ENCODE measurements at regions not wholly inside any gene's neighbourhood (a gene's known extent, or its start where the extent isn't known, plus 50 kb on each side); places are given as distances from the start of the nearest gene placed in this dataset.

- no peak overlapping the region for H3K27ac Mint-ChIP-seq
- no peak for ATAC-seq
- intact Hi-C loops (cut with micrococcal nuclease), result no loop called here
- CTCF ChIA-PET, result no interaction called here
- peaks cover 0 to 14% (median 2%) of the 10 kb centered on the region in 11 donors for H3K9me3 Mint-ChIP-seq
- Histone ChIP-seq H3K36me3 (ENCODE audit: control insufficient read depth in 2 of 3, insufficient read depth in 3 of 3, low read length in 3 of 3) (no peaks in the 10 kb centered on the region), H3K27ac (ENCODE audit: low read depth, low read length) (no peak overlapping the region), H3K4me1 (ENCODE audit: control insufficient read depth in 2 of 2, insufficient read depth in 2 of 2, low read length in 2 of 2) (no peaks in the 10 kb centered on the region), H3K27me3 (ENCODE audit: control insufficient read depth in 2 of 2, insufficient read depth in 2 of 2, low read length in 2 of 2) (no peaks in the 10 kb centered on the region), H3K4me3 (ENCODE audit: low read length) (no peak overlapping the region), H3K9me3 (ENCODE audit: control insufficient read depth in 2 of 3, low read length in 3 of 3) (no peaks in the 10 kb centered on the region)
- no peak for DNase-seq
- POLR2A ChIA-PET, result no interaction called here
- H3K4me1 Mint-ChIP-seq, result no peaks in the 10 kb centered on the region
- H3K4me3 Mint-ChIP-seq, result no peak overlapping the region
- no peaks in the 10 kb centered on the region for H3K27me3 Mint-ChIP-seq
- H3K36me3 Mint-ChIP-seq, result no peaks in the 10 kb centered on the region
Measured at GRCh38 chr12:43058616-43059015, 469.1 kb upstream of the PRICKLE1 start.

- ATAC-seq (no peak), DNase-seq (no peak)
- no peaks in the 10 kb centered on the region for H3K4me1 Mint-ChIP-seq
- H3K36me3 ChIP-seq (ENCODE audit: control insufficient read depth in 2 of 3, insufficient read depth in 3 of 3, low read length in 3 of 3), result no peaks in the 10 kb centered on the region
- no peaks in the 10 kb centered on the region for H3K36me3 Mint-ChIP-seq
- no peaks in the 10 kb centered on the region for H3K27me3 ChIP-seq (ENCODE audit: control insufficient read depth in 2 of 2, insufficient read depth in 2 of 2, low read length in 2 of 2)
- H3K9me3 ChIP-seq (ENCODE audit: control insufficient read depth in 2 of 3, low read length in 3 of 3), result no peaks in the 10 kb centered on the region
- H3K27ac Mint-ChIP-seq, result no peak overlapping the region
- peaks cover 0 to 10% (median 2%) of the 10 kb centered on the region in 11 donors for H3K9me3 Mint-ChIP-seq
- no peak overlapping the region for H3K4me3 Mint-ChIP-seq
- no peak overlapping the region for H3K4me3 ChIP-seq (ENCODE audit: low read length)
- no peaks in the 10 kb centered on the region for H3K4me1 ChIP-seq (ENCODE audit: control insufficient read depth in 2 of 2, insufficient read depth in 2 of 2, low read length in 2 of 2)
- H3K27me3 Mint-ChIP-seq, result no peaks in the 10 kb centered on the region
- CTCF ChIA-PET, result no interaction called here
- POLR2A ChIA-PET, result no interaction called here
- H3K27ac ChIP-seq (ENCODE audit: low read depth, low read length), result no peak overlapping the region
- intact Hi-C loops (cut with micrococcal nuclease), result no loop called here
Measured at GRCh38 chr12:43057566-43057965, 468.0 kb upstream of the PRICKLE1 start.

- POLR2A ChIA-PET, result no interaction called here
- CTCF ChIA-PET, result no interaction called here
- H3K27ac Mint-ChIP-seq, result no peak overlapping the region
- no peak overlapping the region for H3K4me3 Mint-ChIP-seq
- Histone ChIP-seq H3K27me3 (ENCODE audit: control insufficient read depth in 2 of 2, insufficient read depth in 2 of 2, low read length in 2 of 2) (no peaks in the 10 kb centered on the region), H3K9me3 (ENCODE audit: control insufficient read depth in 2 of 3, low read length in 3 of 3) (no peaks in the 10 kb centered on the region), H3K36me3 (ENCODE audit: control insufficient read depth in 2 of 3, insufficient read depth in 3 of 3, low read length in 3 of 3) (no peaks in the 10 kb centered on the region), H3K4me3 (ENCODE audit: low read length) (no peak overlapping the region), H3K4me1 (ENCODE audit: control insufficient read depth in 2 of 2, insufficient read depth in 2 of 2, low read length in 2 of 2) (no peaks in the 10 kb centered on the region), H3K27ac (ENCODE audit: low read depth, low read length) (no peak overlapping the region)
- intact Hi-C loops (cut with micrococcal nuclease), result no loop called here
- no peaks in the 10 kb centered on the region for H3K36me3 Mint-ChIP-seq
- DNase-seq (no peak), ATAC-seq (no peak)
- H3K4me1 Mint-ChIP-seq, result no peaks in the 10 kb centered on the region
- H3K27me3 Mint-ChIP-seq, result no peaks in the 10 kb centered on the region
- H3K9me3 Mint-ChIP-seq, result peaks cover 0 to 7% (median 0%) of the 10 kb centered on the region in 11 donors
Measured at GRCh38 chr12:43054085-43054484, 464.5 kb upstream of the PRICKLE1 start.

GRCh38 chr12:43052441-43052840 is 462.9 kb upstream of the PRICKLE1 start:
- Histone ChIP-seq H3K36me3 (ENCODE audit: control insufficient read depth in 2 of 3, insufficient read depth in 3 of 3, low read length in 3 of 3) (no peaks in the 10 kb centered on the region), H3K27me3 (ENCODE audit: control insufficient read depth in 2 of 2, insufficient read depth in 2 of 2, low read length in 2 of 2) (no peaks in the 10 kb centered on the region), H3K9me3 (ENCODE audit: control insufficient read depth in 2 of 3, low read length in 3 of 3) (no peaks in the 10 kb centered on the region), H3K4me1 (ENCODE audit: control insufficient read depth in 2 of 2, insufficient read depth in 2 of 2, low read length in 2 of 2) (no peaks in the 10 kb centered on the region), H3K27ac (ENCODE audit: low read depth, low read length) (no peak overlapping the region), H3K4me3 (ENCODE audit: low read length) (no peak overlapping the region)
- no peaks in the 10 kb centered on the region for H3K4me1 Mint-ChIP-seq
- H3K27ac Mint-ChIP-seq, result no peak overlapping the region
- H3K9me3 Mint-ChIP-seq, result peaks cover 0 to 5% (median 1%) of the 10 kb centered on the region in 11 donors
- ATAC-seq (no peak), DNase-seq (no peak)
- no peaks in the 10 kb centered on the region for H3K27me3 Mint-ChIP-seq
- ChIA-PET POLR2A (no interaction called here), CTCF (no interaction called here)
- intact Hi-C loops (cut with micrococcal nuclease), result no loop called here
- no peak overlapping the region for H3K4me3 Mint-ChIP-seq
- H3K36me3 Mint-ChIP-seq, result no peaks in the 10 kb centered on the region

GRCh38 chr12:43044241-43044640 is 454.7 kb upstream of the PRICKLE1 start:
- H3K4me3 Mint-ChIP-seq, result no peak overlapping the region
- intact Hi-C loops (cut with micrococcal nuclease), result no loop called here
- H3K36me3 ChIP-seq (ENCODE audit: control insufficient read depth in 2 of 3, insufficient read depth in 3 of 3, low read length in 3 of 3), result no peaks in the 10 kb centered on the region
- H3K9me3 ChIP-seq (ENCODE audit: control insufficient read depth in 2 of 3, low read length in 3 of 3), result no peaks in the 10 kb centered on the region
- H3K27me3 Mint-ChIP-seq, result no peaks in the 10 kb centered on the region
- DNase-seq (no peak), ATAC-seq (no peak)
- no peak overlapping the region for H3K27ac Mint-ChIP-seq
- no peak overlapping the region for H3K4me3 ChIP-seq (ENCODE audit: low read length)
- H3K27ac ChIP-seq (ENCODE audit: low read depth, low read length), result no peak overlapping the region
- H3K4me1 Mint-ChIP-seq, result no peaks in the 10 kb centered on the region
- H3K4me1 ChIP-seq (ENCODE audit: control insufficient read depth in 2 of 2, insufficient read depth in 2 of 2, low read length in 2 of 2), result no peaks in the 10 kb centered on the region
- H3K27me3 ChIP-seq (ENCODE audit: control insufficient read depth in 2 of 2, insufficient read depth in 2 of 2, low read length in 2 of 2), result no peaks in the 10 kb centered on the region
- peaks cover 0 to 8% (median 1%) of the 10 kb centered on the region in 11 donors for H3K9me3 Mint-ChIP-seq
- CTCF ChIA-PET, result no interaction called here
- POLR2A ChIA-PET, result no interaction called here
- H3K36me3 Mint-ChIP-seq, result no peaks in the 10 kb centered on the region

- intact Hi-C loops (cut with micrococcal nuclease), result no loop called here
- Mint-ChIP-seq H3K36me3 (no peaks in the 10 kb centered on the region), H3K4me1 (no peaks in the 10 kb centered on the region), H3K27me3 (no peaks in the 10 kb centered on the region), H3K9me3 (peaks cover 0 to 17% (median 4%) of the 10 kb centered on the region in 11 donors), H3K27ac (no peak overlapping the region), H3K4me3 (no peak overlapping the region)
- DNase-seq, result no peak
- H3K27ac ChIP-seq (ENCODE audit: low read depth, low read length), result no peak overlapping the region
- no peaks in the 10 kb centered on the region for H3K4me1 ChIP-seq (ENCODE audit: control insufficient read depth in 2 of 2, insufficient read depth in 2 of 2, low read length in 2 of 2)
- ChIA-PET CTCF (no interaction called here), POLR2A (no interaction called here)
- no peak for ATAC-seq
- no peaks in the 10 kb centered on the region for H3K9me3 ChIP-seq (ENCODE audit: control insufficient read depth in 2 of 3, low read length in 3 of 3)
- H3K27me3 ChIP-seq (ENCODE audit: control insufficient read depth in 2 of 2, insufficient read depth in 2 of 2, low read length in 2 of 2), result no peaks in the 10 kb centered on the region
- no peak overlapping the region for H3K4me3 ChIP-seq (ENCODE audit: low read length)
- no peaks in the 10 kb centered on the region for H3K36me3 ChIP-seq (ENCODE audit: control insufficient read depth in 2 of 3, insufficient read depth in 3 of 3, low read length in 3 of 3)
Measured at GRCh38 chr12:43038991-43039390, 449.4 kb upstream of the PRICKLE1 start.

GRCh38 chr12:43029971-43030370 is 440.4 kb upstream of the PRICKLE1 start:
- DNase-seq (no peak), ATAC-seq (no peak)
- Mint-ChIP-seq H3K4me1 (no peaks in the 10 kb centered on the region), H3K27me3 (no peaks in the 10 kb centered on the region), H3K9me3 (peaks cover 1 to 35% (median 7%) of the 10 kb centered on the region in 11 donors), H3K4me3 (no peak overlapping the region), H3K36me3 (no peaks in the 10 kb centered on the region), H3K27ac (no peak overlapping the region)
- H3K36me3 ChIP-seq (ENCODE audit: control insufficient read depth in 2 of 3, insufficient read depth in 3 of 3, low read length in 3 of 3), result no peaks in the 10 kb centered on the region
- H3K9me3 ChIP-seq (ENCODE audit: control insufficient read depth in 2 of 3, low read length in 3 of 3), result no peaks in the 10 kb centered on the region
- ChIA-PET CTCF (no interaction called here), POLR2A (no interaction called here)
- intact Hi-C loops (cut with micrococcal nuclease), result no loop called here
- no peak overlapping the region for H3K27ac ChIP-seq (ENCODE audit: low read depth, low read length)
- H3K27me3 ChIP-seq (ENCODE audit: control insufficient read depth in 2 of 2, insufficient read depth in 2 of 2, low read length in 2 of 2), result no peaks in the 10 kb centered on the region
- no peaks in the 10 kb centered on the region for H3K4me1 ChIP-seq (ENCODE audit: control insufficient read depth in 2 of 2, insufficient read depth in 2 of 2, low read length in 2 of 2)
- no peak overlapping the region for H3K4me3 ChIP-seq (ENCODE audit: low read length)
